Muscle of arm (tissue), 1 donor: ENCODE measurements at regions not wholly inside any gene's neighbourhood (a gene's known extent, or its start where the extent isn't known, plus 50 kb on each side); places are given as distances from the start of the nearest gene placed in this dataset.
"Not testable (repeated sequence)": the region's sequence is repeated elsewhere in the genome, so short reads cannot be mapped to it uniquely, and the experiment has no call there.

ENCODE experiments used
- DNase-seq: peaks from one replicate; pipeline ENCODE4 v3.0.0-alpha.2; 2013

DNA sequence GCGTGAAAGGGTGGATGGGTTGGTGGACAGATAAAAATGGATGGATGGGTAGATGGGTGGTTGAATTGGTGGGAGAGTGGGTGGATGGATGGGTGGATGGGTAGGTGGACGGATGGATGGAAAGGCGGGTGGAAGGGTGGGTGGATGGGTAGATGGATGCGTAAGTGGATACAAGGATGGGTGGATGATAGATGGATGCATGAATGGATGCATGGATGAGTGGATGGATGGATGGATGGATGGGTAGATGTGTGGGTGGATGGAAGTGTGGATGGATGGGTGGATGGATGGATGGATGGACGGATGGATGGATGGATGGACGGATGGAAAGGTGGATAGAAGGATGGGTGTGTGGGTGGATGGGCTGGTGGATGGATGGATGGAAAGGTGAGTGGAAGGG lies 77.0 kb upstream of the GRK3 start:
- no peak for DNase-seq

DNA sequence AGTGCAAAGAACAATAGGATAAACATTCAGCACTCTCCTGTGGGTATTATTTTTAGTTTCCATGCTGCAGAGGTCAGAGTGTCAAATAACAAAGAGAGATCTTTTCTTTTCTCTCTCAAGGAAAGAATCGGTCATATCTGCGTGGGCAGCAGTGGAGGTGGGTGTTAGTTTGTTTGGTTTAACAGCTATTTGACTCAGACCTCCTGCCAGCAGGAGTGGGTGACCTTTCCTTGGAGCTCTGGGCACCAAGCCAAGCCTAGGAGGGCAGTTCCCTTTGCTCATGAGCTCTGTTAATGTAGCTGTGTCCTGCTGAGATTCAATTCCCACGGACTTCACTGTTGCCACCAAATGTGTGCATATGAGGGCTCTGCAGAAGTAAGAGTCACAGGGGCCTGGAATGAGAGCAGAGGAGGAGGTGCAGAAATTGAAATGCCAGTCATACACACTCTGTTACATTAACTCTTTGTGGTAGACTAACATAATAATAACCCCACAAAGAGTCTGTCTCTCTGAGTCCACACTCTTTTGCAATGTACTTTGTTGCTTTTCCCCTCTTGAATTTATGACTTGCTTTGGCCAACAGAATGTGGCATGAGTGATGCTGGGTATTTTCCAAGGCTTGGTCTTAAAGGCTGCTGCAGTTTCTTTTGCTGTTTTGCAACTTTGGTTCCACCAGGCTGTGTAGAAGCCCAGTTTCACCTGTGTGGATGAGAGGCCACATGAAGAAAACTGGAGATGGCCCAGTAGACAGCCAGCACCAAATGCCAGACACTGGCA lies 76.0 kb upstream of the GRK3 start:
- DNase-seq, result no peak

DNA sequence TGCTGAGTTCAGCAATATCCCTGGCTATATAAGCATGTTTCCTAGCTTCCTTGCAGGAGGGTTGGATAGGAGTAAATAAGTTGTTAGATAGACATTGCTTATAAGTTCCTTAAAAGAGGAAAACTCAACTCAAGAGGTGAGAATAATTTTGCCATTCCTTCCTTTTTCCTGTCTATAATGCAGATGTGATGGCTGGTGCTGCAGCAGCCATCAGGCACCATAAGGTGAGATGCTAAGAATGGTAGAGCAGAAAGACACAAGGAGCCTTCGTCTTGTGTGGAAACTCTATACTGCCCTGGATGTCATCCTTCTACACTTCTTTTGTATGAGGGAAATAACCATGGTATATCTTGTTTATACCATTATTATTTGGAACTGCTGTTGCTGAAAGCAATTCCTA lies 74.5 kb upstream of the GRK3 start:
- no peak for DNase-seq

DNA sequence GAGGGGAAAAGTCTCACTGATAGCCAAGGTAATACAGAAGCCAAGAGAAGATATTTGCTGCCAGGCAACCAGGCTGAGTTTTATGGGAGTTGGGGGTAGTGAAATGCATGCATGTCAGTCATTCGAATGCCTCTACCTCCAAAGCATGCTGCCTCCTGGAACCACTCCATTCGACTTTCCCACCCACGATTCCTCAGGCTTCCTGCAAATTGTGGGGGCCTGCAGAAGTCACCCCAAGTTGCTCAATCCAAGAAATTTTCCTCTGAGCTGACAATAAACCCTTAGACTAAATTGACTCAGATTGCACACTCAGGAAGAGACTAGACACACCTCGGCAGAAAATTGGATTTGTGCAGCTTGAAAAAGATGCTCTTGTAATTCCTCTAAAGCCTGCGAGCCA lies 73.6 kb upstream of the GRK3 start:
- no peak for DNase-seq

DNA sequence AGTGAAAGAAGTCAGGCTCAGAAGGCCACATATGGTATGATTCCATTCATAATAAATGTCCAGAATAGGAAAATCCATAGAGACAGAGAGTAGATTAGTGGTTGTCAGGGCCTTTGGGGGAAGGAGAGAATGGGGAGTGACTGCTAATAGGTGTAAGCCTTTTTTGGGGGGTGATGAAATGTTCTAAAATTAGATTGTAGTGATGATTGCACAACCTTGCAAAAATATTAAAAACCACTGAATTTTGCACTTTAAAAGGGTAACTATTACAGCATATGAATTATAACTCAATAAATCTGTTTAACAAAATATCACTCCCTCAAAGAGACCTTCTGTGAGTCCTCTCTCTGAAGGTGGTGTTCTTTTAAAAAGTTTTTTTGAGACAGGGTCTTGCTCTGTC lies 72.3 kb upstream of the GRK3 start:
- DNase-seq, result no peak

DNA sequence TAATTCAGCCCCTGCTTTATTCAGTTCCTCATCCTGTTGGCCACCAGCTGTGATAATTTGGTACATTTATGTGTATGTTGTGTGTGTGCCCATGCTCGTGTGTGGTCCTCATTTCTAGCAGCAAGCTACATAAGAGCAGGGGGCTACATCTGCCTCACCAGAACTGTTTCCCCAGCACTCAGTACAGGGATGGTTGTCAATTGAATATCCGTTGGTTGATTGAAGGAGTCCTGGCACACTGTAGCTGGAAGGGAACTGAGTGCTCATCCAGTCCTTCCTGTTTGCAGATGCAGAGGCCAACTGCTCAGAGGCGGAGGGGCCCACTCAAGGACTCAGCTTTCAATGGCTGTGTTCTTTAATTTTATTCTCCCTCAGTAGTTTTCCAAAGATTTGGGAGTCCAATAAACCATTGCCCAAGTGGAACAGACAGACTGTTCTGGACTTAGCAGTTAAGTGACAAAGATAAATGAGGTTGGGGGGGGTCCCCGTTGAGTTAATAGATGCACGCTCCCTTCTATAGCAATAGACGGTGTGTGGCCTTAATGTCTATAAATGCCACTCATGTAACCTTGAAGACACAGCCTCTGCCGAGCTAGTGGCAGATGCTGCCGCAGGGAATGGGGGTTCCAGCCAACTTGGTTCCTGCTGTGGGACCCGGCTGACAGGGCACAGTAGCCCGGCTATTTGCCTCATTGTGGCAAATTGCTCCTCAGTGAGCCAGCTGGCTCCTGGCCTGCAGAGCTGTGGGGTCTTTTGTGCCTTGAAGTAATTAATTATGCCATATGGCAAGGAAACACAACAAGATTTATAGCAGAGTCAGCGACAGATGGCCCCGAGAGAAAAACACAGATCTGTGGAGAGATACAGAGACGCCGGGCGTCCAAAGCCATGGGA lies 71.4 kb upstream of the GRK3 start:
- DNase-seq, result no peak

DNA sequence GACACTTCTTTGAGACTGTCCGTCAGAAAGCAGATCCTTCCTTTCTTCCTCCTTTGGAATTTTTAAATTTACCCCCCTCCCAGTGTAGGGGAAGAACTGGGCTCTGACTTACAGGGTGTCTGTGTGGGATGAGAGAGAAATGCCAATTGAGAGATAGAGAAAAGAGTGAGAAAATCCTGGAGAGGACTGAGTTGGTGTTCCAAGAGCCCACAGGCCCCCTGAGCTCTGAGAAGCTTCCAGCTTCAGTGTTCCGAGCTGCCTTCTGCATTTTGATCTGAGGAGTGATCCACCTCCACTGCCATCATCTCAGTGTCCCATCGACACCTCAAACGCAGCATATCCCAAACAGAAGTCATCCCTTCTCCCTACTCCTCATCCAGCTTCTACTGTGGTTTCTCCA lies 70.7 kb upstream of the GRK3 start:
- no peak for DNase-seq

DNA sequence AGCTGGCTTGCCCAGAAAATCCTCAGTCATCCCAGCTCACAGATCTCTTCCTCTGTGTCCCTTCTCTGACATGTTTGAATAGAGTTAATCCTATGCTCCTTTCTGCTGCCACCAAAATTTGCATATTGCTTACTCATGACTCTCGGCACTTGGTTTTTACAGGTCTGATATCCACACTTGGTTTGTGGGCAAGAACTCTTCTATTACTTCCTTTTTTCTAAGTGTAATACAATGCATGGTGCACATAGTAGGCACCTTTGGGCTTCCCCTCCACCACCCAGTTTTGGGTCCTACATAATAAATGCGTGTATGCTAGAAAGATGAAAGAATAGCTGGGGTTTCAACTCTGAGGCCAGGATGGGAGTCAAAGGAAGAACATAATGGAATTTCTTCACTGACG lies 69.7 kb upstream of the GRK3 start:
- no peak for DNase-seq

DNA sequence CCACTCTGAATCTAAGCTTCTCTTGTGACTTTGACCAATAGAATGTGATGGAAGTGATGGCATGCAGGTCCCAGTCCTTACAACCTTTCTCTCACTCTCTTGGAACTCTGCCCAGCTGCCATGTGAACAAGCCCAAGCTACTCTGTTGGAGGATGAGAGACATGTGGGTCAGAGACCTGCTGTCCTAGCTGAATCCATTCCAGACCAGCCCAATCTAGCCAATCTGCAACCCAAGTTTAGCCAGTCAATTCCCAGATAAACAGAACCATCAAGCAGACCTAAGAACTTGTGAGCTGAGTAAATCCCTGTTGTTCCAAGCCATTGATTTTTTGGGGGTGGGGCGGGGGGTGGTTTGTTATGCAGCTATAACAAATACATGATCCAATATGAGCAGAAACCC lies 69.2 kb upstream of the GRK3 start:
- no peak for DNase-seq

DNA sequence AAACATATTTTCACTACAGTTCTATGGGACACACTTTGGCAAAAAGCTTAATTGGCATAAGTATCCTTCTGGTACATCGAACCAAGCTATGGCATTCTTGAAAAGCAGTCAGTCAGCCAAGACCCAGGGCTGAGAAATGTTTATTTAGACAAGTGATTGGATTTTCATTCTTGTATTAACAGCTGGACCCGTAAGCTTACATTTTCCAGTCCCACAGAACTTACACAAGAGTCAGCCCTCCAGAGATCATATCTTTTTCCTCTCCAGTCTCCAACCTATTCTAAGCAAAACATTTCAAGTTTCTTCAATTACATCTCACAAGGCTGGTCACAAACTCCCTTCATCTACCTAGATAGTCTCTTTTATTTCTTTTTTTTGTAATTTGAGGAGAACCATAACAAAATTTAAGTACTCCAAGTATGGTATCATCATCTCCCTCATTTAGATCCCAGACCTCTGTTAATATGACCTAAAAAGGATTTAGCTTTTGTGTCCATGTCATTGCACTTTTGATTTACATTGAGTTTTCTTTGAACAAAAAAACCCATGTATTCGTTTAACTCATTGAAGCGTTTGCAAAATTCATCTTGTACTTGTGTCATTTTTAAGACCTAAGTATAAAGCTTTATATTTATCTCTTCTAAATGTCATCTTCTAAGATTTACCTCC lies 67.9 kb upstream of the GRK3 start:
- no peak for DNase-seq

DNA sequence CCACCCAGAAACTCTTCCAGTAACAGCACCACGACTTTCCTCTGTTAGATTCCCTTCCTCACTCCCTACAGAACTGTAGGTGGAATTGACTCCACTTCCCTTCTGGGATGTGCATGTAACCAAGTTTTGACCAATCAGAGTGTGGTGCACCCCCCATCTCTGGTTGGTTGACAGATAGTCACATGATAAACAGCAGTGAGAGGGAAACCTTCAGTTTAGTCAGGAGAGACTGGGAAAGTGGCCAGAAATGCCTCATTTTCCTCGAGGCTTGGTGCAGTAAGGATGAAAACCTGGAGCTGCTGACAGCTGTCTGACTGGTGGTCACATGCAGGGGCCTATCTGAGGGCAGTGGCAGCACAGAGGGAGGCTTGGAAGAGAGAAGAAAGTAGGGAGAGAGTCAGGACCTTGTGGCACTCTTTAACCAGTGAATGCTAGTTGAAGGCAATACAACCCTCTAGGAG lies 67.3 kb upstream of the GRK3 start:
- DNase-seq, result no peak

DNA sequence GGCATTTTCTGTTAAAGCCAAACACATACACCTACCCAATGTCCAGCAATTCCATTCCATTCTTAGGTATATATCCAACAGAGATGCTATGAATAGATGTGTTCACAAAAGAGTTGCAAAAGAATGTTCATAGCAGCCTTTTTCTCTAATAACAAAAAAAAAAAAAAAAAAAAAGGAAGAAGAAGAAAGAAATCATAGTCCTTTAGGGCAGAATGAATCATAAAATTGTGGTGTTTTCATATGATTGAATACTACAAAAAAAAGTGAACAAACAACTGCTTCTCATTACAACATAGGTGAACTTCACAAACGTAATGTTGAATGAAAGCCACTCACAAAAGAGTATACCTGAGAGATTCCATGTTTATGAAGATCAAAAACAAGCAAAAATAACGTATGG lies 66.8 kb upstream of the GRK3 start:
- no peak for DNase-seq

DNA sequence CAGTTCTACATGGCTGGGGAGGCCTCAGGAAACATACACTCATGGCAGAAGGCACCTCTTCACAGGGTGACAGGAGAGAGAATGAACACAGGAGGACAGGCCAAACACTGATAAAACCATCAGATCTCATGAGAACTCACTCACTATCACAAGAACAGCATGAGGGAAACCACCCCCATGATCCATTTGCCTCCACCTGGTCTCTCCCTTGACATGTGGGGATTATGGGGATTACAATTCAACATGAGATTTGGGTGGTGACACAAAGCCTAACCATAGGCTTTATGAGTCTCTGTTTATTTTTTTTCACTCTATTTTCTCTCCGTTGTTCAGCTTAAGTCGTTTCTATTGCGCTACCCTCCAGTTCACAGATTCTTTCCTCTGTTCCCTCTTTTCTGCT lies 63.8 kb upstream of the GRK3 start:
- not testable (repeated sequence) for DNase-seq

DNA sequence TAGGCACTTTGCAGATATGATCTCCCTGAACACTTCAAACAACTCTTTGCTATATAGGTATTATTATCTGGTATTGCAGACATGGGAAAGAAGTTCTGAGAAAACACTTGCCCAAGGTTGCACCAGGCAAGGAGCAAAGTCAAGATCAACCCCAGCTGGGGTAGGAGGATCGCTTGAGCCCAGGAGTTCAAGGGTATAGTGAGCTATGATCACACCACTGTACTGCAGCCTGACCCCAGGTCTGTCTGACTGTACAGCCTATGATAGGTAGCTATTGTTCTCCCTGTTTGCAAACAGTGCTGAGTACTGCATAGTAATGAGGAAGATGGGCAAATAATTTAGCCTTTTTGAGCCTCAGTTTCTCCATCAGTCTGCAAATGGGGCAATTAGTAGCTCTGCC lies 60.5 kb upstream of the GRK3 start:
- not testable (repeated sequence) for DNase-seq

DNA sequence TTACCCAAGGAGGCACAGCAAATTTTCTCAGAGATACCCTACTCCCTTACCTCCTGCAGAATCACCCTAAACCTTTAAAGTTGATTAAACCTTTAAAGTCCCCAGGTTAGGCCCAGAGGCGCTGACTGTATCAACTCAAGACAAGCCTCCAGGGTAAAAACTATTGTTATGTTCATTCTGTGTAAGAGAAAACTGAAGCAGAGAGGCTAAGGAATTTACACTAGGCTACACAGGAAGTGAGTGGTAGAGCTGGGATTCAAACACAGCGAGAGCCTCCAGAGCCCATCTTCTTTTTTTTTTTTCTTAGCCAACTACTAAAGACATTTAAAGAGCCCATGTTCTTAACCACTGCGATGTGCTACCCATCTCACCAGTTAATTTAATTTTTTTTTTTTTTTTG lies 56.3 kb upstream of the GRK3 start:
- no peak for DNase-seq

DNA sequence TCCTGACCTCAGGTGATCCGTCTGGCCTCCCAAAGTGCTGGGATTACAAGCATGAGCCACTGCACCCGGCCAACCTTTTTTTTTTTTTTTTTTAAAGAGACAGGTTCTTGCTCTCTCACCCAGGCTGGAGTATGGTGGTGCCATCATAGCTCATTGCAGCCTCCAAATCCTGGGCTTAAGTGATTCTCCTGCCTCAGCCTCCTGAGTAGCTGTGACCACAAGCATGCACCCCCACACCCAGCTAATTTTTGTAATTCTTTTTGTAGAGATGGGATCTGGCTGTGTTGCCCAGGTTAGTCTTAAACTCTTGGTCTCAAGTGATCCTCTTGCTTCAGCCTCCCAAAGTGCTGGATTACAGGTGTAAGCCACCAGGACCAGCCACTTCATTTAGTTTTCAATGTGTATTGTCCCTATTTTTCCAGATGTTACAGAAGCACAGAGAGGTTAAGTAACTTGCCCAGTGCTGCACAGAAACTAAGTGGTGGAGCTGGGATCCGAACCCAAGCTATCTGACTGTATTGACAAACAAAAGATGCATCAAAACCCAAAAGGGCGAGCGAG lies 55.6 kb upstream of the GRK3 start:
- no peak for DNase-seq

DNA sequence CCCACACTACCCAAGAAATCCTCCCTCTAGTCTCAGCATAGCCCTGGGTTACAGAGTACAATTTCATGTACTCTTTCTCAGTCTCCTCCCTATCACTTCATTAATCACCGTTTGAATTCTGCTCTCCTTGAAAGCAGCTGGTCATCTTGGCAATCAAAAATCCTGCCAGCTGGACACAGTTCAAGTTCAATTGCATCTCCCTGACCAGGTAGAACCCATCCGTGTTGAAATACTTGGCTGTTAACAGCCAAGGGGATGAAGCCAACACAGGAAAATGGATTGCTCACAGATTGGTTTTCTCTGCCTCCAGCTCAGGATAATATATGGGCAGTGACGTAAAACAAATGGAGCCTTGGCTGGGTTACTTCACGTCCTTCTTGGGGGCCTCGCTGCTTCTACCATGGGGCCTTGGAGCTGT lies 55.1 kb upstream of the GRK3 start:
- no peak for DNase-seq

DNA sequence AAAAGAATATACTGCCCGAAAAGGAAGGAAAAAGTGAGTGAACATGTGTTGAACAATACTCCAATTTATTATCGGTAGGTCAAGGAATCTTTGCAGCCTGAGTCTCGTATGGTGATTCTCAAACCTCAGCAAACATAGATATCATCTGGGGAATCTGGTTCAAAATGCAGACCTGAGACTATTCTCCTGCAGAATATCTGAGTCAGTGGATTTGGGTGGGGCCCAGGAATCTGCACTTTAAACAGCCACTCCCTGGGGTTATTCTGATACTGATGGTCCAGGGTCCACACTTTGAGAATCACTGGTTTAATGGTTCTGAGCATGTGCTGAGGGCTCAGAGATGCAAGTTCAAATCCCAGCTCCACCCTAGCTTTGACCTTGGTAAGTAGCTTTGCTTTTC lies 53.6 kb upstream of the GRK3 start:
- DNase-seq, result no peak

DNA sequence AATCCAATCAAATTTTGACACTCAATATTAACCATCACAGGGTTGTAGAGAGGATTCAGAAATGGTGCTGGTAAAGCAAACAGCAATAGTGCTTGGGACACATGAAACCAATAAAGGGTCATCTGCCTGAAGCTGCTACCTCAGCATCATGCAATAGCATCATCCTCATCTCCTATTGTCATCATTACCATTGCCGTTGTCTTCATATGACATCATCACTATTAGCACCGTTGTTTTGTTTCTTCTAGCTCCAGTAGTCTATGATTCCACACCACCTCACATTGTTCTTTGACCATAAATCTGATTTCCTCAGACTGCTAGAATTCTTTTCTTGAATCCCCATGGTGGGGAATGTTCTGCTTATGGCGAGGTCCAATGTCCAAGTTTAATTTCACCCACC lies 52.8 kb upstream of the GRK3 start:
- no peak for DNase-seq

DNA sequence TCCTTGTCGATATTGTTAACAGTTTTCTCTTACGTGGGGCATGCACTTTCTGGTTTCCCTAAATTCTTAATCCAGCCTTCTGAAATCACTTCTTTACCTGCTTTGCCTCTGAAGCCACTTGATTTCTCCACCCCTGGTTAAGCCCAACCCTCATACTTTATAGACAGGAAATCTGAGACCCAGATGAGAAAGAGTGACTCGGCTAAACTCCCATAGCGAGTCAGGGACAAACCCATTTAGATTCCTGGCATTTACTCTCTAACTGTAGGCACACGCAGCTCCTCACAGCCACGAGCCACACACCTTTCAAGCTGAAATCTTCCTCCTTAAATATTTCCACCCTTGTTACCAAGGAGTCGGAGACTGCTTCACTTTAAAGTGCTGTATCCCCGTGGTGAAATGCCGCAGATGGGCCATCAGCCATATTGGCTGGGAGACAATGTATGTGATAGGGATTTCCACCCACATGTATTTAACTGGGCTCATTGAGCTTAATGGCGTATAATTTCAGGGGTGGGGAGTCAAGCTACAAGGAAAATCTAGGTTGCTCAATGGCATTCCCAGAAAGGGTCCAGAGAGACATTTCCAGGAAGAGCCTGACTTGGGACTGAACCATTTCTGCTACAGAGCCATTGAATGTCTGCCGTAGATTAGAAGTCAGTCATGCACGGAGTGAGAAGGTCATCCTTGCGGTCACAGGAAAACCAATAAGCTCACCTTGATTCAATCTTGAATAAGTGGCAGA lies 49.9 kb upstream of the GRK3 start:
- DNase-seq, result no peak
